ENCODE measurements at regions not wholly inside any gene's neighbourhood (a gene's known extent, or its start where the extent isn't known, plus 50 kb on each side); places are given as distances from the start of the nearest gene placed in this dataset.
A peak's percentile ranks its signal among the peaks of the same experiment; 100 is the strongest.

DNA sequence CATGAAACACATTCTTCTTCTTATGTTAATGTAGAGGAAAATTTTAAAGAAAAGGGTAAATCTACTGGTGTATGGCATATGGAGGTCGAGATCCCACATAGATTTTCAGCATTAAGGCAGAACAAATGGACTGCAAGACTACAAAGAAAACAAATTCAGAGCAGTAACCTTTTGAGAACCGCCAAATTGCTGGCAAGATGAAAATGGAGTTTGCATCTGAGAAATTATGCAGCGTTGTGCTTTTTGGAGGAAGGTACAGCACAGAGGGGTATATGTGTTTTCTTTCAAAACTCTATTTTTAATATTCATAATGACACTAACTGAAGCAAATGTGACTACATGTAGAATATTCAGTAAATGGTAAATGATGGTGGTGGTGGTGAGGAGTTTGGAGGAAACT lies 59.0 kb upstream of the PARD3B start:
- no peak overlapping the region for H3K4me3 ChIP-seq (ENCODE audit: low read depth, low read length)
- H3K36me3 ChIP-seq (ENCODE audit: control insufficient read depth, insufficient read depth, low read length): no peaks in the 10 kb centered on the region
- no peak for DNase-seq (ENCODE audit: low read depth)
- TF ChIP-seq, protein P1, sequence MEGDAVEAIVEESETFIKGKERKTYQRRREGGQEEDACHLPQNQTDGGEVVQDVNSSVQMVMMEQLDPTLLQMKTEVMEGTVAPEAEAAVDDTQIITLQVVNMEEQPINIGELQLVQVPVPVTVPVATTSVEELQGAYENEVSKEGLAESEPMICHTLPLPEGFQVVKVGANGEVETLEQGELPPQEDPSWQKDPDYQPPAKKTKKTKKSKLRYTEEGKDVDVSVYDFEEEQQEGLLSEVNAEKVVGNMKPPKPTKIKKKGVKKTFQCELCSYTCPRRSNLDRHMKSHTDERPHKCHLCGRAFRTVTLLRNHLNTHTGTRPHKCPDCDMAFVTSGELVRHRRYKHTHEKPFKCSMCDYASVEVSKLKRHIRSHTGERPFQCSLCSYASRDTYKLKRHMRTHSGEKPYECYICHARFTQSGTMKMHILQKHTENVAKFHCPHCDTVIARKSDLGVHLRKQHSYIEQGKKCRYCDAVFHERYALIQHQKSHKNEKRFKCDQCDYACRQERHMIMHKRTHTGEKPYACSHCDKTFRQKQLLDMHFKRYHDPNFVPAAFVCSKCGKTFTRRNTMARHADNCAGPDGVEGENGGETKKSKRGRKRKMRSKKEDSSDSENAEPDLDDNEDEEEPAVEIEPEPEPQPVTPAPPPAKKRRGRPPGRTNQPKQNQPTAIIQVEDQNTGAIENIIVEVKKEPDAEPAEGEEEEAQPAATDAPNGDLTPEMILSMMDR (IDR thresholded peaks at IDR 0.05; ENCODE audit: insufficient read depth, low read length, poor library complexity, severe bottlenecking): no peak
- no peaks in the 10 kb centered on the region for H3K27me3 ChIP-seq (ENCODE audit: control insufficient read depth, insufficient read depth, low read length)

DNA sequence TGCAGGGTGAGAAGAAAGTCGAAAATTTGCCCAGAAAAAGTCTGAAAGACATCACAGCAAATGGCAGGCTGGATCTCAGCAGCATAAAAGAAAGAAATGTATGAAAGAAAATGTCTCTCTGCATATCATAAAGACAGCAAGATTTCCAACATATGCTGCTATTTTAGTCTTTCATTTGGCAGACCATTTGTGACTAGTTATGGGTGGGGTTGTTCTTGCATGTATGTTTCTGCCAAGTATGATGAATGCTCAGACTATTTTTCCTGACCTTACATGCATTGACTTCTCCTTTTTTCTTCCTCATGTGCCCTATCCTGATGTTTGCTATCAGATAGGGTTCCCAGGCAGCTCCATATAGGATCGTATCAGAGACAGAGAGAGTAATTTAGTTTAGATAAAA lies 58.5 kb upstream of the PARD3B start:
- H3K36me3 ChIP-seq (ENCODE audit: control insufficient read depth, insufficient read depth, low read length): no peaks in the 10 kb centered on the region
- TF ChIP-seq, protein P1 (IDR thresholded peaks at IDR 0.05; ENCODE audit: insufficient read depth, low read length, poor library complexity, severe bottlenecking): no peak

DNA sequence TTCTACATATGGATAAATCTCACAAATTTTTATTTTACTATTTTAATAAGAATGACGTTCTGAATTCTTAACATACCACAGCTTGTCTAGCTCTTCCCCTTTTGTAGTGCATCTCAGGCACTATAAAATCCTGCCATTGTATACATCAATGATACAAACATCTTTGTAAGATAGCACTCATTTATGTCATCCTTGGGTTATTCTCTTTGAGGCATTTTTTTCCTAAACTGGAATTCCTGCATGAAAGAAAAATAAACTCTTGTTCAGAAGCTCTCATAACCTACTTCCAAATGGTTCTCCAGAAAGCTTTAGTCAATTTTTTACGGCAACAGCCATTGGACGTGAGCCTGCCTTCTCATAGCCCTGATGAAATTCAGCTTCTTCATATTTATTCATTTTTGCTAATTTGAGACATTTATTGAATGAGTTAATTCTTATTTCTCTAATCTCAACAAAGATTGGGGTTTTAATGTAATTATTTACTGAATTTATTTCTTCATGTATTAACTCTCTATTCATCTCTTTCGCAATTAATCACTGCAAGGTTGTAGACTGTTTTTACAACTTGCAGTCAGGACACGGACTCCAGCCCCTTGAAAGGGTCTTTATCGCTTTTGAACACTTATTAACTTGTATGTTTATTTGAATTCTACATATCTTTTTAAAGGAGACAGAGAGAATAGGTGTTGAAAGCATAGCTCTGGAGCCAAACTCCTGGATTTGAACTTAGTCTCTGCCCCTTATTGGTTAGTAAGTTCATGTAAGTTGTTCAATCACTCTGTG lies 57.6 kb upstream of the PARD3B start:
- no peak for DNase-seq (ENCODE audit: low read depth)
- Histone ChIP-seq H3K36me3 (ENCODE audit: control insufficient read depth, insufficient read depth, low read length) (no peaks in the 10 kb centered on the region), H3K4me3 (ENCODE audit: low read depth, low read length) (no peak overlapping the region), H3K27me3 (ENCODE audit: control insufficient read depth, insufficient read depth, low read length) (no peaks in the 10 kb centered on the region)
- TF ChIP-seq, protein P1 (IDR thresholded peaks at IDR 0.05; ENCODE audit: insufficient read depth, low read length, poor library complexity, severe bottlenecking): no peak

More for the DNA sequence above, 58.5 kb upstream of the PARD3B start:
- Histone ChIP-seq H3K4me3 (ENCODE audit: low read depth, low read length) (no peak overlapping the region), H3K27me3 (ENCODE audit: control insufficient read depth, insufficient read depth, low read length) (no peaks in the 10 kb centered on the region)
- no peak for DNase-seq (ENCODE audit: low read depth)

DNA sequence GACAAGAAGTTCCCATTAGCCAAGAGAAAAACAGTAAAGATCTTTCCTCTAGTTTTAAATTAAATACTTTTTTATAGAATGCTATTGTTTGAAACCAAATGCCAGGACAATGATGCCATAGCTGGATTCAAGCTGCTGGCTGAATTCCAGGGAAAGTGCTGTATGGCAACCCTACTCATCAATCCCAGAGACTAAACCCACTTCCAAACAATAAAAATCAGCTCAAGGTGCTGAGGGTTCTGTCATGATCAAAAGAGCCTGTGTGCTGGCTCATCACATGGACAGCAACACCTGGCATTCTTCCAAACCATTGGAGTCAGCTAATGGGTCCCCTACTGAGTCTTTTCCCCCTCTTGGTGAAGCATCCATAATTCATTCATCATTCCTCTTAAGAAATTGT lies 53.7 kb upstream of the PARD3B start:
- Histone ChIP-seq H3K27me3 (ENCODE audit: control insufficient read depth, insufficient read depth, low read length) (no peaks in the 10 kb centered on the region), H3K4me3 (ENCODE audit: low read depth, low read length) (no peak overlapping the region), H3K36me3 (ENCODE audit: control insufficient read depth, insufficient read depth, low read length) (no peaks in the 10 kb centered on the region)
- DNase-seq (ENCODE audit: low read depth): peak; percentile 71
- TF ChIP-seq, protein P1 (IDR thresholded peaks at IDR 0.05; ENCODE audit: insufficient read depth, low read length, poor library complexity, severe bottlenecking): no peak

DNA sequence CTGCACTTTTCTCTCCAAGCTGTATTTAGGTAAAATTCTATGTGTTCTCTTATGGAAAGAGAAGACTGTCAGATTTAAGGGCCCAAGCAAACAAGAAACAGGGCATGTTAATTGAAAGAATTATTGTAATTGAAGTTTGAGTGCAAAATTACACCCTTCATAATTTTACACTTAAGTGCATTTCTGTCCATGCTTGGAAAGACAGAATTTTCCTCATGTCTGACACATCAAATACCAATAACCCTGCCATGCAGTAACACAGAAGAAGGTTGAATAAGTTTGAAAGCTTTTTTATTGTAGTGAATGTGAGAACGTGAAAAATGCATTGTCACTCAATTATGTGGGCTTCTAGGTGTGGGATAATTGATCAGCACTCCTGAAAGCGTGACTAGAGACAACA lies 52.9 kb upstream of the PARD3B start:
- TF ChIP-seq, protein P1 (IDR thresholded peaks at IDR 0.05; ENCODE audit: insufficient read depth, low read length, poor library complexity, severe bottlenecking): no peak
- Histone ChIP-seq H3K4me3 (ENCODE audit: low read depth, low read length) (no peak overlapping the region), H3K27me3 (ENCODE audit: control insufficient read depth, insufficient read depth, low read length) (no peaks in the 10 kb centered on the region), H3K36me3 (ENCODE audit: control insufficient read depth, insufficient read depth, low read length) (no peaks in the 10 kb centered on the region)
- DNase-seq (ENCODE audit: low read depth): no peak

DNA sequence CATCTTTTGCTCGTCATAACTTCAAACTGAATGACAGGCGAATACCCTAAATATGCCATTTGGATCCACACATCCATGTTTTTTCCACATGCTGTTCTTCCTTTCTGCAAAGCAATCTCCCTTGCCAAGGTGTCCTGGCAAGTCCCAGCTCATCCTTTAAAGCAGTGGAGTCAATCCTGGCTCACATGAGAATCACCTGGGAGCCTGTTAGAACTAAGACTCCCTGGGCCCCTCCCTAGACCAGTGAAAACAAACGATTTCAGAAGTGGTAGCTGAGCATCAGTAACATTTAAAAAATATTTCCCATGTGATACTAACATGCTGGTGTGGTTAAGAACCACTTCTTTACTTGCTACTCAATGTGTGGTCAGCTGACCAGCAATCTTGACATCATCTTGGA lies 50.6 kb upstream of the PARD3B start:
- Histone ChIP-seq H3K27me3 (ENCODE audit: control insufficient read depth, insufficient read depth, low read length) (no peaks in the 10 kb centered on the region), H3K4me3 (ENCODE audit: low read depth, low read length) (no peak overlapping the region), H3K36me3 (ENCODE audit: control insufficient read depth, insufficient read depth, low read length) (no peaks in the 10 kb centered on the region)
- no peak for DNase-seq (ENCODE audit: low read depth)
- TF ChIP-seq, protein P1 (IDR thresholded peaks at IDR 0.05; ENCODE audit: insufficient read depth, low read length, poor library complexity, severe bottlenecking): no peak
